Thoracic aorta (tissue), 2 donors: ENCODE measurements at regions not wholly inside any gene's neighbourhood (a gene's known extent, or its start where the extent isn't known, plus 50 kb on each side); places are given as distances from the start of the nearest gene placed in this dataset.

ENCODE experiments used
- ATAC-seq: fragments of 150-250 bp; one replicate; pipeline ENCODE4 v1.8.0; 2017; ENCODE audit warnings: low read depth; ENCODE audit not compliant: insufficient number of reproducible peaks, low FRiP score
- DNase-seq: peaks from one replicate; pipeline ENCODE4 v3.0.0-alpha.2; 2020; ENCODE audit warnings: low spot score
- H3K27ac ChIP-seq, 2 donors: fragments of 200-600 bp; sonication (generic); 1 replicate in 1 of 2; 2 replicates in 1 of 2; pipeline ENCODE4 v1.5.1; 2016; ENCODE audit warnings: mild to moderate bottlenecking in 2 of 2, moderate library complexity in 2 of 2
- H3K27me3 ChIP-seq: fragments of 200-600 bp; sonication (generic); replicated peaks from 2 replicates; pipeline ENCODE4 v1.6.0; 2016; ENCODE audit warnings: mild to moderate bottlenecking; ENCODE audit not compliant: insufficient read depth
- H3K36me3 ChIP-seq: fragments of 200-600 bp; sonication (generic); one replicate; pipeline ENCODE4 v1.5.1; 2016
- H3K4me1 ChIP-seq, 2 donors: fragments of 200-600 bp; sonication (generic); 1 replicate in 1 of 2; 2 replicates in 1 of 2; pipeline versions ENCODE4 v1.5.1 to v1.6.0; 2016; ENCODE audit warnings: low read depth in 2 of 2, mild to moderate bottlenecking in 1 of 2; ENCODE audit not compliant: control insufficient read depth in 1 of 2
- H3K4me3 ChIP-seq: fragments of 200-600 bp; sonication (generic); 2 replicates; pipeline ENCODE4 v1.5.1; 2016; ENCODE audit warnings: mild to moderate bottlenecking
- H3K9me3 ChIP-seq: fragments of 200-600 bp; sonication (generic); 2 replicates; pipeline ENCODE4 v1.5.1; 2016
- TF ChIP-seq, protein P1 (sequence below): fragments of 200-600 bp; sonication (generic); IDR thresholded peaks from one replicate; pipeline ENCODE4 v1.5.1; 2019; ENCODE audit warnings: antibody characterized with exemption

DNA sequence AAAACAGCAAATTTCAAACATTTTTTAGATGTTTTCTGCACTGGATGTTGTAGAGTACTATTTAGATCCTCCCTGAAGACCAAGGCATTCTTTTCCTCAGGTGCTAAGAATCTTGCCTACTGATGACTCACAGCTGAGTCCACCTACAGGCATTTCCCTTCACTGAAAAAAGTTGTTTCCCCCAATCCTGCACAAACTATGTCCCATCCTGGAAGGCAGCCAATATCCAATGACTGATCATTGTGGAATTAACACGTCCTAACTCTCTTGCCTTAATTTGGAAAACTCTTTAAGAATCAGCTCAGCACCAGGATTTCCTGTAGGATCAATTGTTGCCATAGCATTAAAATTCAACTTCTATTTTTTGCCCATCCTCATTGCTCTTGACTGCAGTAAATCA is 268.4 kb upstream of the IRAK1BP1 start:
- H3K27me3 ChIP-seq: no peaks in the 10 kb centered on the region
- H3K9me3 ChIP-seq: no peaks in the 10 kb centered on the region
- peak; percentile 86 for ATAC-seq
- H3K4me3 ChIP-seq: no peak overlapping the region
- no peak for DNase-seq
- peaks cover 7 to 12% of the 10 kb centered on the region in 2 donors for H3K4me1 ChIP-seq
- TF ChIP-seq, protein P1, sequence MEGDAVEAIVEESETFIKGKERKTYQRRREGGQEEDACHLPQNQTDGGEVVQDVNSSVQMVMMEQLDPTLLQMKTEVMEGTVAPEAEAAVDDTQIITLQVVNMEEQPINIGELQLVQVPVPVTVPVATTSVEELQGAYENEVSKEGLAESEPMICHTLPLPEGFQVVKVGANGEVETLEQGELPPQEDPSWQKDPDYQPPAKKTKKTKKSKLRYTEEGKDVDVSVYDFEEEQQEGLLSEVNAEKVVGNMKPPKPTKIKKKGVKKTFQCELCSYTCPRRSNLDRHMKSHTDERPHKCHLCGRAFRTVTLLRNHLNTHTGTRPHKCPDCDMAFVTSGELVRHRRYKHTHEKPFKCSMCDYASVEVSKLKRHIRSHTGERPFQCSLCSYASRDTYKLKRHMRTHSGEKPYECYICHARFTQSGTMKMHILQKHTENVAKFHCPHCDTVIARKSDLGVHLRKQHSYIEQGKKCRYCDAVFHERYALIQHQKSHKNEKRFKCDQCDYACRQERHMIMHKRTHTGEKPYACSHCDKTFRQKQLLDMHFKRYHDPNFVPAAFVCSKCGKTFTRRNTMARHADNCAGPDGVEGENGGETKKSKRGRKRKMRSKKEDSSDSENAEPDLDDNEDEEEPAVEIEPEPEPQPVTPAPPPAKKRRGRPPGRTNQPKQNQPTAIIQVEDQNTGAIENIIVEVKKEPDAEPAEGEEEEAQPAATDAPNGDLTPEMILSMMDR: no peak
- H3K36me3 ChIP-seq: no peaks in the 10 kb centered on the region
- H3K27ac ChIP-seq: peak overlapping the region in 1 of 2 donors; percentile 38

DNA sequence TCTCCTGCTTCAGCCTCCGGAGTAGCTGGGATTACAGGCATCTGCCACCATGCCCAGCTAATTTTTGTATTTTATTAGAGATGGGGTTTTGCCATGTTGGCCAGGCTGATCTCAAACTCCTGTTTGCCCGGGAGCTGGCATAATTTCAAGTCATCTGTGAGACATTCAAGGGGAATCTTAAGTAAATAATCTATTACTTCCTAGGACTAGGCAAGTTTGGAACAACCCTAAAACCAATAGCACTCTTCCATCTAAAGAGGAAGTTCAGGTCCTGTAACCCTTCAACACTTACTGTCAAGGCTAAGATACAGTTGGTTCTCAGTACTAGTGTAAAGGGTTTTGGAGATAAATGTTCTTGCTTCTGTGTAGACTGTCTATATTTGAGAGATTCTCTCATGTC is 267.8 kb upstream of the IRAK1BP1 start:
- Histone ChIP-seq H3K4me3 (no peak overlapping the region), H3K36me3 (no peaks in the 10 kb centered on the region), H3K4me1 (peaks cover 7 to 12% of the 10 kb centered on the region in 2 donors), H3K9me3 (no peaks in the 10 kb centered on the region), H3K27me3 (no peaks in the 10 kb centered on the region), H3K27ac (peak overlapping the region; percentile 28 to 38)
- ATAC-seq (no peak), DNase-seq (no peak)
- TF ChIP-seq, protein P1: no peak

DNA sequence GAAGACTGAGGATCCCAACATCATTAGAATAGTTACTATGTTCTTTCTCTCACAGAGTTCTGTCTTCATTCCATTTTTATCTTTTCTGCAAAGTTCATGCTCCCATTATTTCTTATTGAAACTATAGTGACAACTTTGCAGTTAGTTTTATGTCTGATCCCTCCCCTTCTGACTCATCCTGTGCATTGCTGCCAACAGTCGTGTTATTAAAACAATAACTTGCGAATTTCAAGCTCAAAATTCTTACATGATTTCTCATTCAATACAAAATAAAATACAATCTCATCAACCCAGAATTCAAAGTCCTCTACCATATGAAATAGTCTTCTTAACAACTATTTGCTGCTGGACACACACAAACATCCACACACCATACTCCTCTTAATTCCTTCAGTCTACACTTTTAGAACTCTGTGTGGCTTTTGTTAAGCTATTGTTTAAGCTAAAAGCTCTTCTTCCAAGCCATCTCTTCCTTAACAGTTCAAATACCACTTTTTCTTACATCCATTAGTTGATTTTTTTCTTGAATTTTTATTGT is 261.4 kb upstream of the IRAK1BP1 start:
- no peak overlapping the region for H3K4me3 ChIP-seq
- peaks cover 4 to 26% of the 10 kb centered on the region in 2 donors for H3K4me1 ChIP-seq
- H3K27me3 ChIP-seq: no peaks in the 10 kb centered on the region
- no peak overlapping the region for H3K27ac ChIP-seq
- peak; percentile 73 for ATAC-seq
- H3K9me3 ChIP-seq: no peaks in the 10 kb centered on the region
- no peaks in the 10 kb centered on the region for H3K36me3 ChIP-seq
- no peak for DNase-seq
- TF ChIP-seq, protein P1: no peak

DNA sequence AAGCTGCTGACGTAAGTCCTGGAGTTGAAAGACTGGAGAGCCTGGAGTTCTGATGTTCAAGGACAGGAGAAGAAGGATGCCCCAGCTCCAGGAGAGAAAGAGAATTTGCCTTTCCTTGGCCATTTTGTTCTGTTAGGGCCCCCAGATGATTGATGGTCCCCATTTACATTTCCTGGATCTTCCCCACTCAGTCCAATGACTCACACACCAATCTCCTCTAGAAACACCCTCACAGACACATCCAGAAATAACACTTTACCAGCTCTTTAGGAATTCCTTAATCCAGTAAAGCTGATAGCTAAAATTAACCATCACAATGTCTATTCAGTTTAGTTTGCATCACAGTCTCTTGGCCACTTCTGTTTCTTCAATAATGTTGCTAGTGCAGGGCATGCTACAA is 260.2 kb upstream of the IRAK1BP1 start:
- no peak overlapping the region for H3K4me3 ChIP-seq
- no peak overlapping the region for H3K27ac ChIP-seq
- peaks cover 4 to 26% of the 10 kb centered on the region in 2 donors for H3K4me1 ChIP-seq
- no peaks in the 10 kb centered on the region for H3K9me3 ChIP-seq
- TF ChIP-seq, protein P1: no peak
- DNase-seq: no peak
- no peak for ATAC-seq
- no peaks in the 10 kb centered on the region for H3K27me3 ChIP-seq
- no peaks in the 10 kb centered on the region for H3K36me3 ChIP-seq

DNA sequence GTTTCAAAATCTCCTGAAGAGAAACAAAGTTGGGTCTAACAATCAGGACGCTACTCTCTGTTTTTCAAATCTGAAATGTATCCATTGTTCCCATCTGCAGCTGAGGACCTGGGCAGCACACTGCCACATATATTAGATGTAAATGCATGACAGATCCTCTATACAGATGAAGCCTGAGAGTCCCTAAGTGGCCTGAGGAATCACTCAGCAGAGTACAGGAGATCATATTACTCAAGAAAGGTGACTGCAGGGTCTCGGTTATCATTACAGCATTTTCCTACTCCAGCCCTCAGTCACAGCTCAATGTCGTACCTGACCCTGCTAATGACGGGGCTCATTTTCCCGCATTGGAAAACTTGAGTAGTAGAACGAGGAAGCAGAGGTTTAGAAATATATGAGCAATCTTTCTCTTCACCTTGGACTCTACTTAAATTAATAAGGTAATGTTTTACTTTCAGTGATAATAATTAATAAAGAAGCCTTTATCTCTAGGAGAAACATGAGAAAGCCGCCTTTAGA is 256.2 kb upstream of the IRAK1BP1 start:
- TF ChIP-seq, protein P1: no peak
- H3K27me3 ChIP-seq: no peaks in the 10 kb centered on the region
- no peaks in the 10 kb centered on the region for H3K36me3 ChIP-seq
- ATAC-seq (no peak), DNase-seq (no peak)
- no peaks in the 10 kb centered on the region for H3K9me3 ChIP-seq
- H3K27ac ChIP-seq: no peak overlapping the region
- no peak overlapping the region for H3K4me3 ChIP-seq
- H3K4me1 ChIP-seq: peaks cover 11 to 26% of the 10 kb centered on the region in 2 donors
